Endothelial cell of umbilical vein (primary cell): ENCODE measurements at regions not wholly inside any gene's neighbourhood (a gene's known extent, or its start where the extent isn't known, plus 50 kb on each side); places are given as distances from the start of the nearest gene placed in this dataset.

ENCODE experiments used
- BruUV-seq: library from RNA; stranded (reverse); fragments of 400-500 nt; replicated peaks from 2 replicates; lab custom pipeline; 2021; lab: Mats Ljungman, UMichigan
- CTCF ChIA-PET: fragments of 300-600, 350-600 bp; sonication (Branson Sonifier 250); formaldehyde crosslinking; loops from one replicate; lab custom pipeline; 2021; ENCODE audit warnings: antibody characterized with exemption, inconsistent platforms; lab: Charles Lee
- POLR2A ChIA-PET: fragments of 300-600, 350-600 bp; sonication (Branson Sonifier 250); formaldehyde crosslinking; loops from one replicate; lab custom pipeline; 2021; ENCODE audit warnings: antibody characterized with exemption, inconsistent platforms; lab: Charles Lee
- DNase-seq: peaks from one replicate; pipeline ENCODE4 v3.0.0-alpha.2; 2011; ENCODE audit warnings: low read depth, low spot score
- FAIRE-seq: peaks from 2 replicates; lab custom pipeline; 2011; peaks lifted over from hg19 to GRCh38; lab: Jason Lieb, UNC
- H2AFZ ChIP-seq: 2 replicates; pipeline ENCODE4 v1.6.0; 2012; ENCODE audit warnings: low read depth, low read length, control low read depth, inconsistent platforms
- H3K27ac ChIP-seq: 2 replicates; pipeline ENCODE4 v1.5.1; 2011; ENCODE audit warnings: low read depth, mild to moderate bottlenecking, control low read depth, low read length, moderate library complexity; ENCODE audit not compliant: insufficient read depth
- H3K27me3 ChIP-seq, 2 experiments: 2 replicates each; pipeline versions ENCODE4 v1.6.0 to v1.6.1; 2011; ENCODE audit warnings: low read length in 2 of 2, mixed read lengths in 1 of 2; ENCODE audit not compliant: control insufficient read depth in 2 of 2, insufficient read depth in 2 of 2
- H3K36me3 ChIP-seq, 2 experiments: 2 replicates in 1 of 2; 3 replicates in 1 of 2; pipeline ENCODE4 v1.5.1; 2011; ENCODE audit warnings: low read length in 2 of 2, mild to moderate bottlenecking in 1 of 2, moderate library complexity in 1 of 2; ENCODE audit not compliant: control insufficient read depth in 2 of 2, insufficient read depth in 2 of 2; ENCODE audit errors: extremely low read depth in 1 of 2
- H3K4me1 ChIP-seq: 3 replicates; pipeline ENCODE4 v1.5.1; 2011; ENCODE audit warnings: mild to moderate bottlenecking, low read length; ENCODE audit not compliant: control insufficient read depth, insufficient read depth; ENCODE audit errors: extremely low read depth
- H3K4me2 ChIP-seq: 2 replicates; pipeline ENCODE4 v1.6.1; 2011; ENCODE audit warnings: low read length, control low read depth, mixed read lengths; ENCODE audit not compliant: insufficient read depth
- H3K4me3 ChIP-seq, 3 experiments: fragments of 200-600 bp in 1 of 3; sonication (generic), shearing (Covaris generic) in 1 of 3; replicated peaks in 1 of 3; 2 replicates each; pipeline ENCODE4 v1.5.1; 2011 to 2016; ENCODE audit warnings: control low read depth in 3 of 3, low read length in 3 of 3, mild to moderate bottlenecking in 2 of 3, inconsistent platforms in 1 of 3, low read depth in 1 of 3, moderate library complexity in 1 of 3; ENCODE audit not compliant: insufficient read depth in 1 of 3
- H3K79me2 ChIP-seq: 2 replicates; pipeline ENCODE4 v1.6.0; 2012; ENCODE audit warnings: low read length, inconsistent platforms; ENCODE audit not compliant: control insufficient read depth, insufficient read depth
- H3K9ac ChIP-seq: replicated peaks from 2 replicates; pipeline ENCODE3; 2011; ENCODE audit warnings: low read length, control low read depth; ENCODE audit not compliant: insufficient read depth; ENCODE audit errors: extremely low read depth
- H3K9me1 ChIP-seq: replicated peaks from 3 replicates; pipeline ENCODE4 v1.6.0; 2011; ENCODE audit warnings: mild to moderate bottlenecking, low read length; ENCODE audit not compliant: control insufficient read depth, insufficient read depth; ENCODE audit errors: extremely low read depth
- H3K9me3 ChIP-seq: replicated peaks from 2 replicates; pipeline ENCODE4 v1.5.1; 2012; ENCODE audit warnings: low read length, inconsistent platforms; ENCODE audit not compliant: control insufficient read depth, insufficient read depth
- H4K20me1 ChIP-seq: replicated peaks from 2 replicates; pipeline ENCODE3; 2011; ENCODE audit warnings: mild to moderate bottlenecking, low read length; ENCODE audit not compliant: control insufficient read depth, insufficient read depth; ENCODE audit errors: extremely low read depth
- EZH2 ChIP-seq: IDR thresholded peaks from 2 replicates; pipeline ENCODE4 v1.6.1; 2012; ENCODE audit warnings: borderline replicate concordance, low read depth, mild to moderate bottlenecking, moderate library complexity, low read length, inconsistent platforms; ENCODE audit not compliant: severe bottlenecking
- FOS ChIP-seq: IDR thresholded peaks from 2 replicates; pipeline ENCODE4 v1.6.1; 2011; ENCODE audit warnings: mild to moderate bottlenecking, low read length, moderate library complexity, borderline replicate concordance; ENCODE audit not compliant: insufficient read depth
- GATA2 ChIP-seq: IDR thresholded peaks from 2 replicates; pipeline ENCODE4 v1.7.0; 2011; ENCODE audit warnings: low read depth, mild to moderate bottlenecking, moderate library complexity, mixed read lengths, low read length; ENCODE audit not compliant: insufficient read length, insufficient read depth
- JUN ChIP-seq: IDR thresholded peaks from 2 replicates; pipeline ENCODE4 v1.6.1; 2011; ENCODE audit warnings: borderline replicate concordance, low read depth; ENCODE audit not compliant: insufficient read length, insufficient read depth
- MYC ChIP-seq: IDR thresholded peaks from one replicate; pipeline ENCODE4 v1.6.1; 2011; ENCODE audit warnings: mild to moderate bottlenecking, low read depth, low read length
- POLR2A ChIP-seq: IDR thresholded peaks from 2 replicates; pipeline ENCODE4 v1.6.1; 2012; ENCODE audit warnings: low read depth, mild to moderate bottlenecking, control low read depth, low read length
- POLR2AphosphoS5 ChIP-seq: IDR thresholded peaks from 2 replicates; pipeline ENCODE4 v1.6.1; 2012; ENCODE audit warnings: low read depth, mild to moderate bottlenecking, control low read depth, low read length, moderate library complexity; ENCODE audit not compliant: insufficient read depth
- dilution Hi-C: fragments of 300-500 bp; cut with MboI; formaldehyde crosslinking; loops from one replicate; pipeline ENCODE4 v1.15.0; 2019; ENCODE audit warnings: low sequenced_read_pairs; ENCODE audit not compliant: extremely low pct_ligation_motif_present
- intact Hi-C: fragments of 100-400 bp; cut with micrococcal nuclease; formaldehyde crosslinking; loops from one replicate; pipeline ENCODE4 v1.10.0; 2022
- TF ChIP-seq, protein P1 (sequence below): IDR thresholded peaks from 2 replicates; pipeline ENCODE4 v1.6.1; 2011; ENCODE audit not compliant: insufficient read depth, insufficient read length
- TF ChIP-seq, protein P2 (sequence below), 2 donors: IDR thresholded peaks; 1 replicate in 1 of 2; 2 replicates in 1 of 2; pipeline ENCODE4 v1.5.1; 2011; ENCODE audit warnings: low read length in 2 of 2, mild to moderate bottlenecking in 2 of 2, moderate library complexity in 2 of 2, control low read depth in 1 of 2, inconsistent platforms in 1 of 2, low read depth in 1 of 2; ENCODE audit not compliant: insufficient read depth in 1 of 2; ENCODE audit errors: extremely low read depth in 1 of 2

DNA sequence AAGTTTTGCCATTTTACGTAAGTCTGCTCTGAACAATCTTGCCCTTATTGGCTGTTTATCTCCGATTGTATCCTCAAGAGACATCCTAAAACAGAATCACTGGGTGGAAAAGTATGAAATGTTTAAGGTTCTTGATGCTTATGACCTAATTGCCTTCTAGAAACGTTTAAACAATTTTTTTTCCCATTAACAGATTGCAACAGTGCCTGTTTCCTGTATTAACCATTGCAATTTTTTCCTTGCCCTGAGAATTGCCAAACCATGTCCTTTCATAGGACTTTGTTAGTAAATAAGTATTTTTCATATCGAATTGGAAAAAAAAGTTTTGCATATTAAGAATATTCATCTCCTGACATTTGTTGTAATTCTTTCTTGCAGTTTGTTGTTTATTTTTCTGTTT, 639.8 kb downstream of the INHBA start:
- H3K79me2 ChIP-seq = no peaks in the 10 kb centered on the region
- H3K27me3 ChIP-seq = no peaks in the 10 kb centered on the region
- DNase-seq (no peak), FAIRE-seq (no peak)
- H3K4me3 ChIP-seq = no peak overlapping the region
- H4K20me1 ChIP-seq = no peaks in the 10 kb centered on the region
- H3K4me2 ChIP-seq = no peak overlapping the region
- dilution Hi-C loops (no loop called here), intact Hi-C loops (no loop called here)
- ChIA-PET CTCF (no interaction called here), POLR2A (no interaction called here)
- H3K9ac ChIP-seq = no peak overlapping the region
- BruUV-seq = no TSS peak
- H2AFZ ChIP-seq = no peak overlapping the region
- H3K36me3 ChIP-seq = no peaks in the 10 kb centered on the region
- H3K9me1 ChIP-seq = no peaks in the 10 kb centered on the region
- no peaks in the 10 kb centered on the region for H3K9me3 ChIP-seq
- no peak for TF ChIP-seq MYC
- no peak for TF ChIP-seq JUN
- no peak for TF ChIP-seq FOS
- TF ChIP-seq EZH2 = no peak
- no peak overlapping the region for H3K27ac ChIP-seq
- no peaks in the 10 kb centered on the region for H3K4me1 ChIP-seq

DNA sequence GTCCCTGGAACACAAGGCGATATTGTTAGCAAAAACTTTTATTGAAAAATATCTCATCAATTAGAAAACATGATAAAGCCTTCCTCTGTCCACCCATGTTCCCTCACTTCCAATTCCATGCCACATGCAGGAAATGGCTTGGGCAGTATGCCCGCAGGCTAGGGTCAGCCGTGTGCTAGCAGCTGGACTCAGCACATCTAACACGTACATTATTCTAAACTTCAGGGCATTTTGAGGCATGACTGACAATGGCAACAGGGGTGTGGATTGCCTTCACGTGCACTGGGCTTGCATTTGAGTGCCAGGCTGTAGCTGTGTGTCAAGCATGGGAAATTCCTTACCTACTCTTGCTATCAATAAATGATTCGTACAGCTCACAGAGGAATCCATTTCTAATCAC, 642.1 kb downstream of the INHBA start:
- no peak for FAIRE-seq
- dilution Hi-C loops = no loop called here
- H3K27me3 ChIP-seq = no peaks in the 10 kb centered on the region

More for the DNA sequence above, 642.1 kb downstream of the INHBA start:
- Histone ChIP-seq H2AFZ (no peak overlapping the region), H3K9me1 (no peaks in the 10 kb centered on the region), H3K9me3 (no peaks in the 10 kb centered on the region), H4K20me1 (no peaks in the 10 kb centered on the region), H3K9ac (no peak overlapping the region), H3K79me2 (no peaks in the 10 kb centered on the region), H3K4me1 (no peaks in the 10 kb centered on the region), H3K27ac (no peak overlapping the region), H3K36me3 (no peaks in the 10 kb centered on the region), H3K4me3 (no peak overlapping the region), H3K4me2 (no peak overlapping the region)
- no peak for DNase-seq
- BruUV-seq = no TSS peak
- ChIA-PET POLR2A (no interaction called here), CTCF (no interaction called here)
- TF ChIP-seq EZH2 (no peak), JUN (no peak), FOS (no peak), POLR2AphosphoS5 (no peak), POLR2A (no peak), MYC (no peak), GATA2 (no peak)
- TF ChIP-seq, protein P1, sequence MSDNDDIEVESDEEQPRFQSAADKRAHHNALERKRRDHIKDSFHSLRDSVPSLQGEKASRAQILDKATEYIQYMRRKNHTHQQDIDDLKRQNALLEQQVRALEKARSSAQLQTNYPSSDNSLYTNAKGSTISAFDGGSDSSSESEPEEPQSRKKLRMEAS = no peak
- TF ChIP-seq, protein P2, sequence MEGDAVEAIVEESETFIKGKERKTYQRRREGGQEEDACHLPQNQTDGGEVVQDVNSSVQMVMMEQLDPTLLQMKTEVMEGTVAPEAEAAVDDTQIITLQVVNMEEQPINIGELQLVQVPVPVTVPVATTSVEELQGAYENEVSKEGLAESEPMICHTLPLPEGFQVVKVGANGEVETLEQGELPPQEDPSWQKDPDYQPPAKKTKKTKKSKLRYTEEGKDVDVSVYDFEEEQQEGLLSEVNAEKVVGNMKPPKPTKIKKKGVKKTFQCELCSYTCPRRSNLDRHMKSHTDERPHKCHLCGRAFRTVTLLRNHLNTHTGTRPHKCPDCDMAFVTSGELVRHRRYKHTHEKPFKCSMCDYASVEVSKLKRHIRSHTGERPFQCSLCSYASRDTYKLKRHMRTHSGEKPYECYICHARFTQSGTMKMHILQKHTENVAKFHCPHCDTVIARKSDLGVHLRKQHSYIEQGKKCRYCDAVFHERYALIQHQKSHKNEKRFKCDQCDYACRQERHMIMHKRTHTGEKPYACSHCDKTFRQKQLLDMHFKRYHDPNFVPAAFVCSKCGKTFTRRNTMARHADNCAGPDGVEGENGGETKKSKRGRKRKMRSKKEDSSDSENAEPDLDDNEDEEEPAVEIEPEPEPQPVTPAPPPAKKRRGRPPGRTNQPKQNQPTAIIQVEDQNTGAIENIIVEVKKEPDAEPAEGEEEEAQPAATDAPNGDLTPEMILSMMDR (IDR thresholded peaks at IDR 0.05; ENCODE audit: extremely low read depth in 1 of 2, insufficient read depth in 1 of 2, low read depth in 1 of 2, low read length in 2 of 2) = no peak
- intact Hi-C loops = no loop called here
